Loucy (cell line): ENCODE measurements at regions not wholly inside any gene's neighbourhood (a gene's known extent, or its start where the extent isn't known, plus 50 kb on each side); places are given as distances from the start of the nearest gene placed in this dataset.

Source experiments
- H2AFZ ChIP-seq: fragments of 200-600 bp; sonication (generic); 2 replicates; pipeline ENCODE4 v1.6.0; 2016; ENCODE audit warnings: antibody characterized with exemption, mild to moderate bottlenecking, low read length, moderate library complexity
- H3F3A ChIP-seq: fragments of 200-600 bp; 2 replicates; pipeline ENCODE4 v1.6.0; 2016; ENCODE audit warnings: antibody characterized with exemption, low read depth, mild to moderate bottlenecking
- H3K27me3 ChIP-seq: fragments of 200-600 bp; sonication (generic); 2 replicates; pipeline ENCODE4 v1.6.1; 2014; ENCODE audit warnings: low read length, mild to moderate bottlenecking; ENCODE audit not compliant: insufficient read depth, poor library complexity, severe bottlenecking
- H3K36me3 ChIP-seq: fragments of 200-600 bp; sonication (generic); 2 replicates; pipeline ENCODE4 v1.6.1; 2016; ENCODE audit warnings: low read length; ENCODE audit not compliant: insufficient read depth
- H3K4me1 ChIP-seq: fragments of 200-600 bp; sonication (generic); 2 replicates; pipeline ENCODE4 v1.5.1; 2014; ENCODE audit warnings: low read length, mild to moderate bottlenecking; ENCODE audit not compliant: insufficient read depth, poor library complexity, severe bottlenecking
- H3K4me2 ChIP-seq: fragments of 200-600 bp; sonication (generic); 2 replicates; pipeline ENCODE4 v1.6.0; 2014; ENCODE audit warnings: antibody characterized with exemption, low read length, low read depth, mild to moderate bottlenecking; ENCODE audit not compliant: poor library complexity, severe bottlenecking
- H3K4me3 ChIP-seq: fragments of 200-600 bp; sonication (generic); 2 replicates; pipeline ENCODE4 v1.5.1; 2014; ENCODE audit warnings: low read length, mild to moderate bottlenecking, mixed read lengths; ENCODE audit not compliant: poor library complexity, severe bottlenecking
- H3K79me2 ChIP-seq: fragments of 200-600 bp; sonication (generic); 2 replicates; pipeline ENCODE4 v1.6.1; 2014; ENCODE audit warnings: low read length; ENCODE audit not compliant: insufficient read depth
- H3K9ac ChIP-seq: fragments of 200-600 bp; sonication (generic); 2 replicates; pipeline ENCODE4 v1.6.0; 2014; ENCODE audit warnings: mild to moderate bottlenecking, low read depth, low read length, moderate library complexity; ENCODE audit not compliant: poor library complexity, severe bottlenecking
- H3K9me2 ChIP-seq: fragments of 200-600 bp; sonication (generic); replicated peaks from 2 replicates; pipeline ENCODE4 v1.6.1; 2016; ENCODE audit warnings: low read depth, low read length, mixed read lengths
- H3K9me3 ChIP-seq: fragments of 200-600 bp; sonication (generic); 2 replicates; pipeline ENCODE4 v1.6.1; 2014; ENCODE audit warnings: mild to moderate bottlenecking, antibody characterized with exemption, low read length, low read depth; ENCODE audit not compliant: insufficient read depth
- H4K20me1 ChIP-seq: fragments of 200-600 bp; sonication (generic); 2 replicates; pipeline ENCODE4 v1.6.0; 2014; ENCODE audit warnings: antibody characterized with exemption, low read length, mild to moderate bottlenecking; ENCODE audit not compliant: insufficient read depth, poor library complexity, severe bottlenecking
- CTCF ChIP-seq: fragments of 200-600 bp; sonication (generic); conservative IDR thresholded peaks from 2 replicates; pipeline ENCODE4 v1.5.1; 2014; ENCODE audit warnings: mild to moderate bottlenecking, antibody characterized with exemption, low read length
- EZH2phosphoT487 ChIP-seq: fragments of 200-600 bp; IDR thresholded peaks from 2 replicates; pipeline ENCODE4 v1.6.1; 2018; ENCODE audit warnings: antibody characterized with exemption, mild to moderate bottlenecking, moderate library complexity, borderline replicate concordance

DNA sequence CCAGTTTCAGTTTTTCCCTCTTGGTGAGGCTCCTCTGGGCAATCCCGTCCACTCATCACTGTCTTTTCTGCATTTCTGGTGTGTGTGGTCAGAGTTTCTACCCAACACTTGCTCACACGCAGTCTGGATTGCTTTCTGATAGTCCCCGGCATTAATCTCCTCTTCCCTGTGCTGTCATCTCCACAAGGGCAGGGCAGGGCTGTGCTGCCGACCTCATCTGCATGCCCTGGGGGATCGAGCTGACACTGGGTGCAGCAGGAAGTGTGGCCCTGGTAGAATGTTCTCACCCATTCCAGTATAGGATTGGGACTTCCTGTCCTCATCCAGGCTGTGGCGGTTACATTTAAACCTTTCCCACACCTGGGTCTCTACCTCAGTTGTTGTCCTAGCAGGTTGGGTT is 80.0 kb upstream of the FAM136A start:
- H3K79me2 ChIP-seq = no peaks in the 10 kb centered on the region
- no peaks in the 10 kb centered on the region for H3K4me1 ChIP-seq
- H3K9ac ChIP-seq = no peak overlapping the region
- H3K36me3 ChIP-seq = no peaks in the 10 kb centered on the region
- H3K9me2 ChIP-seq = no peaks in the 10 kb centered on the region
- H3K9me3 ChIP-seq = peaks cover 3% of the 10 kb centered on the region; the same call in 1 of the 2 replicates
- no peaks in the 10 kb centered on the region for H3K27me3 ChIP-seq
- H3F3A ChIP-seq = no peaks in the 10 kb centered on the region
- TF ChIP-seq CTCF (no peak), EZH2phosphoT487 (no peak)
- H3K4me2 ChIP-seq = no peak overlapping the region
- no peak overlapping the region for H3K4me3 ChIP-seq
- H4K20me1 ChIP-seq = no peaks in the 10 kb centered on the region
- no peak overlapping the region for H2AFZ ChIP-seq

DNA sequence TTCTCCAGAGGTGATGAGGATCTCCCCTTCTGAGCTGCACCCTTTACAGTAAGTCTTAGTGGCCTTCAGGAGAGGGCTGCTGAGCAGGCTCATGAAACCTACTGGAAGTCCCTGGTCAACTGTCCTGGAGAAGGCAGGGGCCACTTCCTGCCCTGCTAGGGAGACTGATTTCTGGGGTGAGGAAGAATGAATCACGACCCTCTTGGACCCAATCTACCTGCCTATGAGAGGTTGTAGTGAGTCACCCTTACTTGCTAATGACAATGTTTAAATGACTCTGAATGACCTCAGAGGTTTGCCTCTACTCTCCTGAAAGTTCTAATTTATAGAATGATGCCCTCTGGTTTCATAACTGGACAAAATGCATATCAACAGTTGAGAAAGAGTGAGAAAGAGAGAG is 79.4 kb upstream of the FAM136A start:
- Histone ChIP-seq H3K36me3 (no peaks in the 10 kb centered on the region), H3K9me2 (no peaks in the 10 kb centered on the region), H3K4me2 (no peak overlapping the region), H3K4me1 (no peaks in the 10 kb centered on the region), H3K79me2 (no peaks in the 10 kb centered on the region), H3K9me3 (peaks cover 3% of the 10 kb centered on the region; the same call in 1 of the 2 replicates), H3K4me3 (no peak overlapping the region), H2AFZ (no peak overlapping the region), H3K27me3 (no peaks in the 10 kb centered on the region), H3K9ac (no peak overlapping the region), H3F3A (no peaks in the 10 kb centered on the region), H4K20me1 (no peaks in the 10 kb centered on the region)
- TF ChIP-seq CTCF (no peak), EZH2phosphoT487 (no peak)

DNA sequence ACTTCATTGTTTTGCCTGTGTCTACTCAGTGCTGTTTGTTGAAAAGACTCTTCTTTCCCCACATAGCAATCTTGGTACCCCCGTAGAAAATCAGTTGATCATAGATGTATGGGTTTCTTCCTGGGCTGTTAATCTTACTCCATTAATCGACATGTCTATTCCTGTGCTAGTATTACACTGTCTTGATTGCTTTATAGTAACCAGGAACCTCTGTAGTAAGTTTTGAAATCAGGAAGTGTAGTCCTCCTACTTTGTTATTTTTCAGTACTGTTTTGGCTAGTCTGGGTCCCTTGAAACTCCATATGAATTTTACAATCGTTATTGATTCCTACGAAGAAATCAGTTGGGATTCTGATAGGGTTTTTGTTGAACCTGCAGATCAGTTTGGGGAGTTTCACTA is 78.8 kb upstream of the FAM136A start:
- no peak overlapping the region; the same call in 1 of the 2 replicates for H2AFZ ChIP-seq
- no peak overlapping the region for H3K4me3 ChIP-seq
- no peaks in the 10 kb centered on the region for H3K36me3 ChIP-seq
- no peaks in the 10 kb centered on the region for H3K27me3 ChIP-seq
- no peaks in the 10 kb centered on the region for H3K9me2 ChIP-seq
- no peak overlapping the region for H3K4me2 ChIP-seq
- no peak overlapping the region for H3K9ac ChIP-seq
- no peak for TF ChIP-seq EZH2phosphoT487
- no peak for TF ChIP-seq CTCF
- no peaks in the 10 kb centered on the region for H3F3A ChIP-seq
- H3K79me2 ChIP-seq = no peaks in the 10 kb centered on the region
- peaks cover 3% of the 10 kb centered on the region; the same call in 1 of the 2 replicates for H3K9me3 ChIP-seq
- H3K4me1 ChIP-seq = no peaks in the 10 kb centered on the region
- no peaks in the 10 kb centered on the region for H4K20me1 ChIP-seq
